Breast epithelium (tissue), 3 donors: ENCODE measurements at regions not wholly inside any gene's neighbourhood (a gene's known extent, or its start where the extent isn't known, plus 50 kb on each side); places are given as distances from the start of the nearest gene placed in this dataset.

Source experiments
- POLR2A ChIP-seq: fragments of 450-650 bp; IDR thresholded peaks from one replicate; pipeline ENCODE4 v1.6.1; 2016; ENCODE audit warnings: antibody characterized with exemption, mild to moderate bottlenecking, moderate library complexity
- TF ChIP-seq, protein P1 (sequence below), 3 donors: fragments of 450-650 bp; IDR thresholded peaks; one replicate each; pipeline ENCODE4 v1.5.1; 2016 to 2017; ENCODE audit warnings: antibody characterized with exemption in 3 of 3, mild to moderate bottlenecking in 3 of 3, moderate library complexity in 3 of 3

DNA sequence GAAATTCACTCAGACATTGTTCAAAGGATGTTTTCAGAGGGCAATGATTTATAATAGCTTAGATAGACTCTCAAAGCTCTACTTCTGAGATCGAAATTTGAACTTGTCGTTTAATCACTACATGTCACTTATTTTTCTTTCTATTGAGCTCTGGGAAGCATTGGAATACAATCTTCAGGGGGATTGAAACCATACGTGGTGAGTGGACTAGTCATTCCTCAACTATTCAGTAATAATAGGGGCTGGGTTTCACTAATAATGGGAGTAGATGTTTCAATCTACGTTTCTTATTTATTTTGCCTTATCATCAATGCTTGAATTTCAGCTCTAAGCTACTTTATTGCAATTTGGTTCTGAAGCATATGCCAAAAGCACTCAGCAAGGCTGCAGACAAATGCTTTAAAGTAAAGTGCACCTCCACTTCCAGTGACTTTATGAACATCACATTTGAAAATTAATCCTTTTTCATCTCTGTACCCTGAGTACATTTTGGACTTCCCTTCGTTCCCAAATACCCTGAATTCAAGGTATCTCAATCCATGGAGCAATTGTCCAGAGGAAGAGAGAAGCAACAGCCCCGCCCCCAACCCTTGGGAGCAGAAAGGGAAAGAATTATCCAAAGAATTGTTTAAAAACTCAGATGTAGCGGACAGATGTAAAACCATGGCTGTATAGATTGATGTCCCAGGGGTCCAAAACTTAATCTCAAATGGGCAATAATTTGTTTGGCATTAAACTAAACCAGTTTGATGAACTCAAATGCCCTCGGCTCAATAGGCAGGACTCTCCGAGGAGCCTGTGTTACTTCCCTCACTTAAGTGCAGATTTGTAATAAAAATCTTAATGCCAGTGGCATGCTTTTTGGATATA lies 68.1 kb downstream of the HFE start:
- TF ChIP-seq, protein P1, sequence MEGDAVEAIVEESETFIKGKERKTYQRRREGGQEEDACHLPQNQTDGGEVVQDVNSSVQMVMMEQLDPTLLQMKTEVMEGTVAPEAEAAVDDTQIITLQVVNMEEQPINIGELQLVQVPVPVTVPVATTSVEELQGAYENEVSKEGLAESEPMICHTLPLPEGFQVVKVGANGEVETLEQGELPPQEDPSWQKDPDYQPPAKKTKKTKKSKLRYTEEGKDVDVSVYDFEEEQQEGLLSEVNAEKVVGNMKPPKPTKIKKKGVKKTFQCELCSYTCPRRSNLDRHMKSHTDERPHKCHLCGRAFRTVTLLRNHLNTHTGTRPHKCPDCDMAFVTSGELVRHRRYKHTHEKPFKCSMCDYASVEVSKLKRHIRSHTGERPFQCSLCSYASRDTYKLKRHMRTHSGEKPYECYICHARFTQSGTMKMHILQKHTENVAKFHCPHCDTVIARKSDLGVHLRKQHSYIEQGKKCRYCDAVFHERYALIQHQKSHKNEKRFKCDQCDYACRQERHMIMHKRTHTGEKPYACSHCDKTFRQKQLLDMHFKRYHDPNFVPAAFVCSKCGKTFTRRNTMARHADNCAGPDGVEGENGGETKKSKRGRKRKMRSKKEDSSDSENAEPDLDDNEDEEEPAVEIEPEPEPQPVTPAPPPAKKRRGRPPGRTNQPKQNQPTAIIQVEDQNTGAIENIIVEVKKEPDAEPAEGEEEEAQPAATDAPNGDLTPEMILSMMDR (IDR thresholded peaks at IDR 0.05), result no peak
- no peak for TF ChIP-seq POLR2A
